ENCODE measurements at regions not wholly inside any gene's neighbourhood (a gene's known extent, or its start where the extent isn't known, plus 50 kb on each side); places are given as distances from the start of the nearest gene placed in this dataset.

DNA sequence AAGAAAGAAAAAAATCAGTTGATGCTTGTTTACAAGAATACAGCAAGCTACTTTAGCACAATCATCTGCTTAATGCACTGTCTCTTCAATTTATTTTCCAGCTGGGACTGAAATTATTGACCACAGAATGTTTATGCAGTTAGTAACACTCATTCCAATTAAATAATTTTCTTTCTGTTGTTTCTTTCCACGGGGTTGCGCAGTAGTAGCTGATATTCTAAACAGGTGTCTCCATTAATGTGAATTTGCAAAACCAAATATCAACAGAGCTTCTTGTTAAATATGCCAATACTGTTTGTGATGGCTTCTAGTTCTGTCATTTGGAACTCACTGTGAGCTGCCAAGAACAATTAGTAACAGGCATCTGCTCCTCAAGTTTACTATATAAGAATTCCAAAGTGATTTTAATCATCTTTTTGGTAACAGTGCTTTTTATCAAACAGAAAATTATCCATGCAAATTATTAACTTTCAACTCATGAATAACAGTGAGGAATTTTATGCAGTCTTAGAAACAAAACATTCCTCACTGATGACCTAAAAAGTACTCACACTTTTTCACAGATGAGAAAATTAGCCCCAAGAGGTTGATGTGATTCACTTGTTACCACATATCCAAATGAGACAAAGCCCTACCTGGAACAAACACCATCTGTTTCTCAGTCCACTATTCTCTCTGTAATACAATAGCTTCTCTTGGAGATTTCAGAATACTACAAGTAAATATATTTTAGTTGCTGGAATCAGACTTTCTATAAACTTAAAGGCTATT is 567.6 kb upstream of the RGMB start:
- Mint-ChIP-seq H3K27ac (no peak overlapping the region), H3K4me3 (no peak overlapping the region), H3K27me3 (peaks cover 0 to 2% of the 10 kb centered on the region in 2 donors), H3K36me3 (no peaks in the 10 kb centered on the region), H3K9me3 (peaks cover 0 to 2% (median 0%) of the 10 kb centered on the region in 8 donors), H3K4me1 (no peaks in the 10 kb centered on the region)
- Histone ChIP-seq H3K4me1 (ENCODE audit: insufficient read depth, low read length) (no peaks in the 10 kb centered on the region), H3K4me3 (ENCODE audit: low read length in 2 of 2) (no peak overlapping the region), H3K36me3 (ENCODE audit: insufficient read depth, low read length) (no peaks in the 10 kb centered on the region), H3K9me3 (ENCODE audit: control insufficient read depth in 1 of 2, low read length in 2 of 2) (no peaks in the 10 kb centered on the region), H3K27ac (ENCODE audit: low read depth, low read length) (no peak overlapping the region), H3K27me3 (ENCODE audit: insufficient read depth, low read length) (no peaks in the 10 kb centered on the region)
- intact Hi-C loops (cut with micrococcal nuclease): no loop called here
- no peak for DNase-seq
- ChIA-PET POLR2A (ENCODE audit: partially characterized antibody) (no interaction called here), CTCF (ENCODE audit: partially characterized antibody) (no interaction called here)

DNA sequence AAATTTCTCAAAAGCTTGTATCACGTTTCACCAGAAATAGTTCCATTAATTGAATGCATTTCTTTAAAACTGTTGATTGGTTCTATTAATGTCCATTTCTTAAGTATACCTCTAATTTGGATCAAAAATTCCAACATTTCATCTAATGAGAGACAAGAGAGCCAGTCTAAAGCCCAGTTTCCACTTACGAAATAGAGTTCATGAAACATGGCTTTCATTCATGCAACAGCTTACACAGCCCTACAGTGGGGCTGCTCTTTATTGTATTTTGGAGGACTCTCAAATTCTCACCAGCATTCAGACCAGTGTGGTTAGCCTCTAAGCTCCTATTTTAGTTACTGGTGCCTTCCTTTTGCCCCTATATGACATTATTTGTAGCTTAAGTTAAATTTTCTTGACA is 566.9 kb upstream of the RGMB start:
- no peaks in the 10 kb centered on the region for H3K4me1 ChIP-seq (ENCODE audit: insufficient read depth, low read length)
- H3K9me3 Mint-ChIP-seq: peaks cover 0 to 2% (median 0%) of the 10 kb centered on the region in 8 donors
- ChIA-PET CTCF (ENCODE audit: partially characterized antibody) (no interaction called here), POLR2A (ENCODE audit: partially characterized antibody) (no interaction called here)
- no peaks in the 10 kb centered on the region for H3K36me3 Mint-ChIP-seq
- no peak overlapping the region for H3K27ac Mint-ChIP-seq
- no peak overlapping the region for H3K4me3 ChIP-seq (ENCODE audit: low read length in 2 of 2)
- H3K4me1 Mint-ChIP-seq: no peaks in the 10 kb centered on the region
- no peak overlapping the region for H3K27ac ChIP-seq (ENCODE audit: low read depth, low read length)
- no peak overlapping the region for H3K4me3 Mint-ChIP-seq
- H3K27me3 Mint-ChIP-seq: peaks cover 0 to 2% of the 10 kb centered on the region in 2 donors
- no peak for DNase-seq
- no peaks in the 10 kb centered on the region for H3K36me3 ChIP-seq (ENCODE audit: insufficient read depth, low read length)
- H3K27me3 ChIP-seq (ENCODE audit: insufficient read depth, low read length): no peaks in the 10 kb centered on the region
- no peaks in the 10 kb centered on the region for H3K9me3 ChIP-seq (ENCODE audit: control insufficient read depth in 1 of 2, low read length in 2 of 2)
- intact Hi-C loops (cut with micrococcal nuclease): no loop called here

DNA sequence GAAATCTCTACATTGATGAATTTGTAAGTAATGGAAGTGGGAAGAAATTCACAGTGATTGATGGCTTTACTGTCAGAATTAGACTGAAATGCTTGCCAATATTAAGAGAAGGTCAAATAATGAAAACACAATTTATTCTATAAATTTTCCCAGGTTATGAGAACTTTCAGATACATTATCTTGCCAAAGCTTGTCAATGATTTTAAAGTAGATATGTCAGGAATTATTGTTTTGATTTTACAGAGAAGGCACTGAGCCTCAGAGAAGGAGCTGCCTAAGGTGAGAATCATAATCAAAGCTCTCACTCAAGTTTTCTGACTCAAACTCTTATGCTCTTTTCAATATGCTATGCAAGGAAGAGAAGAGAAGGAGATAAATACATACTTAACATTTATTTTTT is 564.0 kb upstream of the RGMB start:
- Mint-ChIP-seq H3K36me3 (no peaks in the 10 kb centered on the region), H3K27me3 (no peaks in the 10 kb centered on the region), H3K27ac (no peak overlapping the region), H3K4me3 (no peak overlapping the region), H3K4me1 (no peaks in the 10 kb centered on the region), H3K9me3 (no peaks in the 10 kb centered on the region)
- no peak for DNase-seq
- Histone ChIP-seq H3K36me3 (ENCODE audit: insufficient read depth, low read length) (no peaks in the 10 kb centered on the region), H3K27ac (ENCODE audit: low read depth, low read length) (no peak overlapping the region), H3K9me3 (ENCODE audit: control insufficient read depth in 1 of 2, low read length in 2 of 2) (no peaks in the 10 kb centered on the region), H3K4me3 (ENCODE audit: low read length in 2 of 2) (no peak overlapping the region), H3K27me3 (ENCODE audit: insufficient read depth, low read length) (no peaks in the 10 kb centered on the region), H3K4me1 (ENCODE audit: insufficient read depth, low read length) (no peaks in the 10 kb centered on the region)
- intact Hi-C loops (cut with micrococcal nuclease): no loop called here
- CTCF ChIA-PET (ENCODE audit: partially characterized antibody): no interaction called here
- POLR2A ChIA-PET (ENCODE audit: partially characterized antibody): no interaction called here

DNA sequence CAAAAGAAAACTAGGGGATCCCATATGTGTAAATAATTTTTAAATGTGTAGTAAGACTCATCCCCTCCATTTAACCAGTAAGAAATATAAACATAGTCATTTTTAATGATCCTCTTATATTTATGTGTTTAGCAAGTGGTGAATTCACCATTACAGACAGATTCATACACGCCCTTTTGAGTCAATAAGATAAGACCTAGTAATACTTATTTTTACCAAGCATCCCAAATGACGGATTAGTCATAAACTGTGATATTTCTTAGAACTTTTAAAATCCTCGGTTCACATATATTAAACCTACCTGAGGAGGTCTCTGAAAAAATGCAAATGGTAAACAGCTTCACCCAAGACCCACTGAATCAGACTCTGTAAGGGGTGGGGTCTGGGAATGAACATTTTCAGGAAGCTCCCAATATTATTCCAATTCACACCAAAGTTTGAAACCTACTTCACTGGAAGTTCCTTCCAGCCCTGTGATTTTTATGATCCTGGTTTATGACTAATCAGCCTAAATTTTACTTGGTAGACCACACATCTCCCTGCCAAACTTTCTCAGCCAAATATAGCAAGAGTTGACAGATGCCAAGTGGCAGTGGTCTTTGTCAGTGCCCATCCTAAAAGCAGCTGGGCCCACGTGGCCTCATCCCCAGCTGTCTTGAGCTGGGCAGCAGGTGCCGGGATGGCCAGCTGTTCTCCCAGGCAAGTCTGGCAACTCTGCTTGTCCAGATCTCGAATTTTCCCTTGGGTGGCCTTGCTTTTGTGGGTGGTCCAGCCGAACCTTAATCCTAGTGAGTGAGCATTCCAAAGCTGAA is 559.0 kb upstream of the RGMB start:
- no peaks in the 10 kb centered on the region for H3K9me3 Mint-ChIP-seq
- CTCF ChIA-PET (ENCODE audit: partially characterized antibody): no interaction called here
- Histone ChIP-seq H3K4me1 (ENCODE audit: insufficient read depth, low read length) (no peaks in the 10 kb centered on the region), H3K36me3 (ENCODE audit: insufficient read depth, low read length) (no peaks in the 10 kb centered on the region), H3K27ac (ENCODE audit: low read depth, low read length) (no peak overlapping the region), H3K4me3 (ENCODE audit: low read length in 2 of 2) (no peak overlapping the region), H3K9me3 (ENCODE audit: control insufficient read depth in 1 of 2, low read length in 2 of 2) (no peaks in the 10 kb centered on the region), H3K27me3 (ENCODE audit: insufficient read depth, low read length) (no peaks in the 10 kb centered on the region)
- POLR2A ChIA-PET (ENCODE audit: partially characterized antibody): no interaction called here
- no peaks in the 10 kb centered on the region for H3K36me3 Mint-ChIP-seq
- intact Hi-C loops (cut with micrococcal nuclease): no loop called here
- H3K27ac Mint-ChIP-seq: no peak overlapping the region
- H3K4me1 Mint-ChIP-seq: peaks cover 4 to 11% (median 6%) of the 10 kb centered on the region in 4 donors
- no peaks in the 10 kb centered on the region for H3K27me3 Mint-ChIP-seq
- DNase-seq: no peak
- no peak overlapping the region for H3K4me3 Mint-ChIP-seq

DNA sequence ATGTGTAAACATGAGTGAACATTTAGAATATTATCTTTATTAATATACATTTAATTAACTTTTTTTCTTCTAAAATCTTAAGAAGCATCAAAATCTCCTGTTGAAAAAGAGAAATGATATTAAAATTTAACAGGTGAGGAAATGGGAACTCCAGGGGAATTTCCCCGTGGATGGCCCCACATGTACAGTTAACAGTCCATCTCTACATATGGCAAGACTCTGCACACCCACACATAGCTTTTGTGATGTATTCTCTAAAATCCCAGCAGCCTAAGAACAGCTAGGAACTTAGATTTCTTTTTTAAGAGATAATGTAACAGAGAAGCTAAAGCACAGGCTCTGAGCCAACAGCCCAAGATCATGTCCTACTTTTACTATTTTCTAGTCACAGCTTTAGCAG is 556.3 kb upstream of the RGMB start:
- H3K9me3 Mint-ChIP-seq: peaks cover 0 to 2% (median 0%) of the 10 kb centered on the region in 8 donors
- Histone ChIP-seq H3K4me3 (ENCODE audit: low read length in 2 of 2) (no peak overlapping the region), H3K4me1 (ENCODE audit: insufficient read depth, low read length) (no peaks in the 10 kb centered on the region), H3K36me3 (ENCODE audit: insufficient read depth, low read length) (no peaks in the 10 kb centered on the region), H3K27ac (ENCODE audit: low read depth, low read length) (no peak overlapping the region), H3K27me3 (ENCODE audit: insufficient read depth, low read length) (no peaks in the 10 kb centered on the region), H3K9me3 (ENCODE audit: control insufficient read depth in 1 of 2, low read length in 2 of 2) (no peaks in the 10 kb centered on the region)
- ChIA-PET CTCF (ENCODE audit: partially characterized antibody) (no interaction called here), POLR2A (ENCODE audit: partially characterized antibody) (no interaction called here)
- peak overlapping the region in 1 of 8 donors; percentile 22 for H3K4me3 Mint-ChIP-seq
- H3K27ac Mint-ChIP-seq: no peak overlapping the region
- no peaks in the 10 kb centered on the region for H3K27me3 Mint-ChIP-seq
- no peak for DNase-seq
- H3K36me3 Mint-ChIP-seq: no peaks in the 10 kb centered on the region
- peaks cover 4 to 11% (median 6%) of the 10 kb centered on the region in 4 donors for H3K4me1 Mint-ChIP-seq
- intact Hi-C loops (cut with micrococcal nuclease): no loop called here

DNA sequence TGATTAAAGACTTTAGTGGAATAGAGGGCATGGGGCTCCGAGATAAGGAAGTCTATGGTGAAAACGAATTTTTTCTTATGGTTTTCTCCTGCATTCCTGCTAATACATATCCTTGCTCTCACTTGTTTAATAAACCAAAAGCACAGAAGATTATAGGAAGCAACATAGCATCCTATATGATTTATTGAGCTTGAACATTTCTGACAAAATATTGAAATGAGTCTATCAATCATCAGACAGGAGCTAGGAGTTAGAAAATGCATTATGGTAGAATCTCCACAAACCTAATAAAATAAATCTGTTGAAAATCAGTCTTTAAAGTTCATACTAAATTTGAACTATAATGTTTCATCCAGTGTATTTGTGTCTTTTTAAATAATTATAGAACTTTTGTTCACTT is 554.6 kb upstream of the RGMB start:
- intact Hi-C loops (cut with micrococcal nuclease): no loop called here
- H3K27ac ChIP-seq (ENCODE audit: low read depth, low read length): no peak overlapping the region
- no peaks in the 10 kb centered on the region for H3K4me1 ChIP-seq (ENCODE audit: insufficient read depth, low read length)
- Mint-ChIP-seq H3K36me3 (no peaks in the 10 kb centered on the region), H3K9me3 (peaks cover 0 to 10% (median 2%) of the 10 kb centered on the region in 8 donors), H3K4me3 (no peak overlapping the region), H3K4me1 (peaks cover 4 to 11% (median 6%) of the 10 kb centered on the region in 4 donors), H3K27me3 (no peaks in the 10 kb centered on the region), H3K27ac (peak overlapping the region in 1 of 7 donors; percentile 23)
- CTCF ChIA-PET (ENCODE audit: partially characterized antibody): no interaction called here
- POLR2A ChIA-PET (ENCODE audit: partially characterized antibody): no interaction called here
- DNase-seq: no peak
- no peaks in the 10 kb centered on the region for H3K9me3 ChIP-seq (ENCODE audit: control insufficient read depth in 1 of 2, low read length in 2 of 2)
- H3K4me3 ChIP-seq (ENCODE audit: low read length in 2 of 2): no peak overlapping the region
- H3K36me3 ChIP-seq (ENCODE audit: insufficient read depth, low read length): no peaks in the 10 kb centered on the region
- no peaks in the 10 kb centered on the region for H3K27me3 ChIP-seq (ENCODE audit: insufficient read depth, low read length)

DNA sequence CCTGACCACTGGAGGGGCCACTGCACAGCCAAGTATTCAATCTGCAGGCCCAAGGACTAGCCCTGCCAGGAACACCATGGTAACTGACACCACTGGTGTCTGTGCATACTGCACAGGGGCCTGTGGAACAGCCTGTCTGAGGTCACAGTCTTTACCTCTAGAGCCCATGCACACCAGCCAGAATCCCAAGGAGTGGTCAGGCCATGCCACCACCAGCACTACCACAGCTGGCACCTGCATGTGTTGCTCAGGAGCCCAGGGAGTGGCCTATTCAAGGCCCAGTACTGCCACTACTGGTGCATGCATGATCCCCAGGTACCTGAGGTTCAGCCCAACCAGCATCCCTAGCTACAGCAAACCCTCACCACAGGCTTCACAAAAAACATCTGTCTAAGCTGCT is 546.0 kb upstream of the RGMB start:
- CTCF ChIA-PET (ENCODE audit: partially characterized antibody): no interaction called here
- Histone ChIP-seq H3K36me3 (ENCODE audit: insufficient read depth, low read length) (no peaks in the 10 kb centered on the region), H3K27me3 (ENCODE audit: insufficient read depth, low read length) (no peaks in the 10 kb centered on the region), H3K9me3 (ENCODE audit: control insufficient read depth in 1 of 2, low read length in 2 of 2) (peaks cover 0 to 7% of the 10 kb centered on the region in 2 donors), H3K4me1 (ENCODE audit: insufficient read depth, low read length) (no peaks in the 10 kb centered on the region), H3K27ac (ENCODE audit: low read depth, low read length) (no peak overlapping the region), H3K4me3 (ENCODE audit: low read length in 2 of 2) (no peak overlapping the region)
- H3K27ac Mint-ChIP-seq: no peak overlapping the region
- intact Hi-C loops (cut with micrococcal nuclease): no loop called here
- no peaks in the 10 kb centered on the region for H3K27me3 Mint-ChIP-seq
- H3K4me1 Mint-ChIP-seq: no peaks in the 10 kb centered on the region
- POLR2A ChIA-PET (ENCODE audit: partially characterized antibody): no interaction called here
- peaks cover 4 to 35% (median 17%) of the 10 kb centered on the region in 8 donors for H3K9me3 Mint-ChIP-seq
- no peak overlapping the region for H3K4me3 Mint-ChIP-seq
- no peaks in the 10 kb centered on the region for H3K36me3 Mint-ChIP-seq
- no peak for DNase-seq
